GDM1 (cell line): ENCODE measurements at regions not wholly inside any gene's neighbourhood (a gene's known extent, or its start where the extent isn't known, plus 50 kb on each side); places are given as distances from the start of the nearest gene placed in this dataset.
"Not testable (repeated sequence)": the region's sequence is repeated elsewhere in the genome, so short reads cannot be mapped to it uniquely, and the experiment has no call there.

Experiments
- DNase-seq: peaks from one replicate; lab custom pipeline; 2025; lab: John Stamatoyannopoulos, UW

GRCh38 chr10:61818251-61818650, 83.2 kb upstream of the ARID5B start:
- not testable (repeated sequence) for DNase-seq

GRCh38 chr10:61819208-61819607, 82.3 kb upstream of the ARID5B start:
- no peak for DNase-seq

DNA sequence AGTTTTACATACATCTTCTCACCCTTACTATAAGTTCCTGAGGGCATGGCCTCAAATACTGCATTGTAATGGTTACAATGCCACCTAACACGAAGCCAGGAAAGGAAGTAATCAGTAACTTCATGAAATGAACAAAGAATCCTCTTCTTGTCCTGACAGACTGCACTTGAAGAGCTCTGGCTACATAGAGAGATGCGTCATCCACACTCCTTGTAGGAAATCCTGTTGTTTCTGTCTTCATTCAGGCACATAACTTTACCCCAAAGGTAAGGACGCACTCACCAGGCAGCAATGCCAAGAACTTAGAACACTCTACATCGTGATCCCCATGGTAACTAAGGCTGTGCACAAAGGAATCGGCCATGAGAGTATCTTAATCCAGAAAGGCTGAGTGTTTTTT, 80.3 kb upstream of the ARID5B start:
- DNase-seq = no peak

DNA sequence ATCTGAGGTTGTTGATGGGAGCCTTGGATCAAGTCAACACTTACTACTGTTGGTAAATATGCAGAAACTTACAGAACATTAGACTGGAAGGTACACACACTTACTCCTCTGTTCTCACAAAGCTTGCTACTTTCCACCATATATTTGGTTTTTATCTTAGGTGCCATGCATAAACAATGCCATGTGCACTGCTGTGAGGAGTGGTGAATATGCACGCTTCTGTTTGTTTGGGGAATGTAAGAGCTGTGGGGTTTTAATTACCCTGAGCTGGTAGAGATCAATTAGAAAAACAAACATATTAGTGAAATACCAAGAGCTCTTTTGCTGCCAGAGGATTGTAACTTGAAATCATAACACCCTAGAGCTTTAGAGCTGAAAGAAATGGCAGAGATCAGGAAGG, 79.8 kb upstream of the ARID5B start:
- DNase-seq = no peak

DNA sequence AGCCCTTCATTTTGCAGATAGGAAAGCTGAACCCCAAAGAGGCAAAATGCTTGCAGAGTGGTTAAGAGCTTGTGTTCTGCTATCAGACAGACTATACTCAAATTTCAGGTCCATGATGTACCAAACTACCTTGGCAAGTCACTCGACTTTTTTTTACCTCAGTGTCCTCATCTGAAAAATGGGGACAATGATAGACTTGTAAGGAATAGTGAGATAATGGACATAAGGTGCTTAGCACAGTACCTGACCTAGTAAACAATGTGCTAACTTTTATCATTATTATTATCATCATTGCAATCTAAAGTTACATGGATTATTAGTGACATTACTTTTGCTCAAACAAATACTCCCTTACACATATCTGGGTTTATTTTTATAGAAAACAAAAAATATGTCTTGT, 79.4 kb upstream of the ARID5B start:
- DNase-seq = no peak

GRCh38 chr10:61822781-61823230, 78.7 kb upstream of the ARID5B start:
- DNase-seq = no peak

DNA sequence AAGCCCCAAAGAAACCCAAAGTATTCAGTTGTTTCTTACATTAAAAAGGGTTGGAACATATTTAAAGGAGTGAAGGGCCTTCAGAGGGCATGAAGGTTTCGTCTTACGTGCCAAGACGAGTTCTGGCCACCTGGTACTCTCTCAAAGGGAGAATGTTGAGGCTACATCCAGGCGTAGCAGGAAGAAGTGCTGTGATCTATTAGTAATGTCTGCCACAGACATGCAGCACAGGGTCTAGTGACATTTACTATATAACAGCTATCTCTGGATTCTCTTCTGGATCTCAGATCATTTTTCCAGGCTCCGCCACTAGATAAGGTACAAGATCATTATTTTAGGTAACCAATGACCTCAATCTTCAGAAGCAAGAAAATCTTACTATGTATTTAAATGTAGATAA, 76.5 kb upstream of the ARID5B start:
- DNase-seq = no peak

DNA sequence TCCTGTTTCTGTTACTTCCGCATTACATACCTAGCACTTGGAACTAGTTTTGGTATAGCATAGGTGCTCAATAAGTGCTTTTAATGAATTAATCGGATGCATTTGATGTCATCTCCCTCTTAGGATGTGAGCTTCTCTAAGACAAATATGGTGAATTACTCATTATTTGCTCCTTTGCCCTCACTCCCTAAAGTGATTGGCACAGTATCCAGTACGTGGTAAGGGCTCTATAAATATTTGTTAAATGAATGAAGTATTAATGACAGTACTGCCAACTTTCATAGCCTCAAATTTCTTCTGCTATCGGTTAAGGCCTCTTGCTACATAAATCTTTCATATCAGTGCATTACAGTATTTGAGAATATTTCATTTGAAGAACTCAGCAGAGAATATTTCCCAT, 75.9 kb upstream of the ARID5B start:
- no peak for DNase-seq

DNA sequence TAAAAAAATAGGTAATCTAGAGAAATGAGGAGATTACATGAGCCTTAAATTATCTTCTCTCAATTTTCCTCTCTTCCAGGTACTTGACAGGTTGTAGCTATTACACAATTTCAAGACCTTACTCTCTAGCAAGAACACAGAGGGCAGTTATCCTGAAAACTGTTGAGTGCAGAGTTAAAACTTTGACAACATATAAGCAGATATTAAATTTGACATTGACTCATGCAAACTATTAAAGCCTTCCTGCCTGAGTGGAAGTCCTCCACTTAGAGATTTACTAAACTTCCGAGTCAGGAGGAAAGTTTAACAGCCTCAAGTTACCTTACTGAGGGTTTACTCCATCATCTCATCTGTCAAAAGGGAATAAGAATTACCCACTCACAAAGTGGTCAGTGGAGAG, 73.5 kb upstream of the ARID5B start:
- no peak for DNase-seq

GRCh38 chr10:61828788-61829187, 72.7 kb upstream of the ARID5B start:
- no peak for DNase-seq

DNA sequence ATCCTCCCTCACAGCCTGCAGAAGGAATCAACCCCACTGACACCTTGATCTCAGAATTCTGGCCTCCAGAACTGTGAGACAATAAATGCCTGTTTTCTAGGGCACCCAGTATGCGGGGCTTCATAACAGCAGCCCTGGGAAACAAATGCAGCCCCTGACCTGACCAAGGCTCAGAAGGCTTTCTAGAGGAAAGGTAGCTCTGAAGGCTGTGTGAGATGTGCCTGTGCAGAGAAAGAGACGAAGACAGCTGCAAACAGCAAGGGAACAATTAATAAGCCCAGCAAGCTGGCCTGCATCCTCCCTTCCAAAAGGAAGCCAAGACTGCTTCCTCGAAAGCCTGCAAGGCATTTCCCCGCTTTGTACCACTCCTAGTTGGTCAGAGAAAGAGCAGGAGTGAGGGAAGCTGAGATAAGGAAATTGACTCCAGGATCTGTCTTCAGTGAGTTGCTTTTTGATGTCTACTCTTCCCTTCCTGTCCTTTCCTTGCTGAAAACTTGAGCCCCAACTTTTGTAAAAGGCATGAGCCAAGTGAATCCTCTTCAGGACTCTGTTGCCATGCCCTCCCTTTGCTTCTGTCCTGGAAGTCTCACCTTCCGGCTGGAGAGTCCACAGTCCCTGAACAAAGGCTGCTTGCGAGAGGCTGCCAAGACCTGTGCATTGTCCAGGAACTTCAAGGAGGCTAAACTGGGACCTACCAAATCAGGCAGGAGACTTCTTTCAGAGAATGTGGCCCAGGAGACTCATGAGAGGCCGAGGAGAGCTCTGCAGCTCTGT, 71.2 kb upstream of the ARID5B start:
- no peak for DNase-seq

DNA sequence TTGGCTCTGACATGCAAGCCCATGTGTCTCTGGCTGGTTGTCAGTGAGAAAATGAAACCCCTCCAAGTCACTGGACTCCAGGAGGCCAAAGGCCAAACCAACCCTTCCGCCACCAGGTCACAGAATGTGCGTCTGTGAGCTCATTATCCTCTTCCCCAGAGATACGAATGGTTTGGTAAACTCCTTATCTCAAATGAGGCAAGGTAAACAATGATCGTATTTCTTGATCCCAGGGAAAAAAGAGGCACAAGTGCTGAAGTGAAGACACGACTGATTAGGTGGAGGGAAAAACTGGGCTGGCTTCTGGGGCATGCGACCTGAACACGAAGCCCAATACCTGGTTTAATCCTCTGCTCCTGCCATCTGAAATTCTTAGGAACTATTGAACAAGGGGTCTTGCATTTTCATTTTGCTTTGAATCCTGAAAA, 70.6 kb upstream of the ARID5B start:
- no peak for DNase-seq

- DNase-seq = no peak
Measured at GRCh38 chr10:61832866-61833481, 68.5 kb upstream of the ARID5B start.

- no peak for DNase-seq
Measured at GRCh38 chr10:61834519-61834918, 67.0 kb upstream of the ARID5B start.

DNA sequence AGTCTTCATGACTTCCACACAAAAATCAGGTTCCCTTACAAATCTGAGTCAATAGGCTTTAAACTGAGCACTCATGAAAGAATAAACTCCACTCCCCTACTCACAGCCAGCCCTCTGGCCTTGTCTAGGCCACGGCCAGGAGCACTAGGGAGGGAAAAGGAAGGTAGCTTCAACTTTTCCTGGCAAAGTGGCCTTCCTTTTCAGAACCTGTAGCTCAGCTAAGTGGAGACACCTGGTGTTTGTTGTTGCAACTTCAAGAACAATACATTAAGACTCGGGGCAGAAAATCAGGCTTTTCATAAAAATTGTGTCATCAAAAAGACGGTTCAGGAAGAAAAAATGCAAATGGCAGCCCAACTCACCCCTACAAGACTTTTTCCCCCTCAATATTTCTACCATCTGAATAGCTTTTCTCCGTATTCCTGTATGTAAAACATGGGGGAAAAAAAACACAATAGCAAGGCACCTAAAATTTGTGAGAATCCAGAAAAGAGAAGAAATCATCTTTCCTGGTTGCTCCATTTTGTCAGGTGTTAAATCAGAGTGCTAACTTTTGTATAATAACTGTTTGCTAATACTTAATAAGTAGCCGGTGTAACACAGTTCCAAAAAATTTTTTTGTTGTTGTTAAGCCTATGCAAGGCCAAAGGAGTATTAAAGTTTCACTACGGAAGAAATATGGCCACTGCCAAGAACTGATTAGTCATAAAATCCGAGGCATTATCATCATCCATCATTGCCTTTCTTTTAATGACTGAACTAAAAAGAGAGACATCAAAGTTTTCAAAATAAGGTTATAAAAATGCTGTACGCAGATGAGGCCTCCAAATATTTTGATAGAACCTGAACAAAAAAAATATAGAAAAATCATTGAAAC, 66.2 kb upstream of the ARID5B start:
- DNase-seq = peak; percentile 47

GRCh38 chr10:61835946-61836887, 65.3 kb upstream of the ARID5B start:
- no peak for DNase-seq

DNA sequence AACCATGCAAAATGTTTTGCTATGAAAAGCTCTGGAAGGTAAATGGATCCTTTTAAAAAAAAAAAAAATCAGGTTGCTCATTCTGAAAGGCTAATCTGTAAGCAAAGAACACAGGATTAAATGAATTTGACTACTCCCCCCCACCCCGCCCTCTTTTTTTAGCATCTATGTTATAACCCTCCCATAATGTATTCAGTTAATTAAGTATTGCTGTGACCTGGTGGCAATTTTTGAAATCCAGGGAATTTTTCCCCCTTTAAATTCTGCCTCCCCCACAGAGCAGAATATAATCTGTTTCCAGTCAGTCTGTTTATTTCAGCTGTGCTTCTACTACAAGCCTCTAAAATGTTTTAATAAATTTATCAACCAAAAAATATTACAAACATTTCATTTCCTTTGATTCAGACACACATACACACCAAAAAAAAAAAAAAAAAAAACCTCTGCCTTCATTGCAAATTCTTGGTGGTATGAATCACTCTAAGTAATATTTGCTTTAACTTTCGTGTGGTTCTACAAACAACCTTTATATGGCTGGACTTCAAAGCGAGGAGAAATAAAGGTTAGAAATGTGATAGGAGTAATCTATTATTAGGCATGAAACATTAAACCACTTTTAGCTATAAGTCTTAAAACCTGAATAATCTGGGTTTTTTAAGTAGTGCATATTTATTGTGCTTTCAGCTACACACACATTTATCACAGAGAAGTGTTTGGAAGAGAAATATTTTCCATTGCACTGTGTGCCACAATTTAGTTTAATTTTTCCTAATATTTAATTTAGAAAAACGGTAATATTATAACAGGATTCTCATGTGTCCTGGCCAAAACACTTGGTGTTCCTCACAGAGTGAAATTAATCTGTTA, 64.4 kb upstream of the ARID5B start:
- no peak for DNase-seq

- DNase-seq = no peak
Measured at GRCh38 chr10:61837755-61838171, 63.7 kb upstream of the ARID5B start.

- DNase-seq = no peak
Measured at GRCh38 chr10:61839916-61840315, 61.6 kb upstream of the ARID5B start.

DNA sequence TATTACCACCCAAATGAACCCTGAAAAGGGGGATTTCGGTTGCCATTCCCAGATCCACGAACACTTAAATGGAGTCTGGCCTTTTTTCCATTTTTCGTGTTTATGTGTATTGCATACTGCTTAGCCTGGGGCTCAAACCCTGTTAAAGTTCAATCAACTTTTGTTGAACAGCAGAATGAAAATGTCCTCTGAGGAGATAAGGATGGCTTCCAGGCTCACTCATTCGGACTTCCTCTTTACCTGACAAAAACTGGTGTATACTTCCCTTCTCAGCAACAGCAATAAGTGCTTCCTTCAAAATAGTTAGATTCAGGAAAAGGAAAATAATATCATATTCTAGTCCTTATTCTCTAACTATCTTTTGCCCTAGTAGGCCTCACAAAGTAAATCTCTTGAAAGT, 61.1 kb upstream of the ARID5B start:
- DNase-seq = no peak
